Neural progenitor cell (in vitro differentiated cells): ENCODE measurements at regions not wholly inside any gene's neighbourhood (a gene's known extent, or its start where the extent isn't known, plus 50 kb on each side); places are given as distances from the start of the nearest gene placed in this dataset.

ENCODE experiments used
- CTCF ChIP-seq: fragments of 200-600 bp; sonication (generic); IDR thresholded peaks from 2 replicates; pipeline ENCODE4 v1.5.1; 2017; ENCODE audit warnings: antibody characterized with exemption, mild to moderate bottlenecking
- EZH2 ChIP-seq: fragments of 200-600 bp; sonication (generic); IDR thresholded peaks from 2 replicates; pipeline ENCODE4 v1.6.1; 2017; ENCODE audit warnings: antibody characterized with exemption, mild to moderate bottlenecking, moderate library complexity

GRCh38 chr6:19160081-19160730, 677.0 kb upstream of the ID4 start:
- TF ChIP-seq CTCF = no peak
- no peak for TF ChIP-seq EZH2
